ENCODE measurements at regions not wholly inside any gene's neighbourhood (a gene's known extent, or its start where the extent isn't known, plus 50 kb on each side); places are given as distances from the start of the nearest gene placed in this dataset.

DNA sequence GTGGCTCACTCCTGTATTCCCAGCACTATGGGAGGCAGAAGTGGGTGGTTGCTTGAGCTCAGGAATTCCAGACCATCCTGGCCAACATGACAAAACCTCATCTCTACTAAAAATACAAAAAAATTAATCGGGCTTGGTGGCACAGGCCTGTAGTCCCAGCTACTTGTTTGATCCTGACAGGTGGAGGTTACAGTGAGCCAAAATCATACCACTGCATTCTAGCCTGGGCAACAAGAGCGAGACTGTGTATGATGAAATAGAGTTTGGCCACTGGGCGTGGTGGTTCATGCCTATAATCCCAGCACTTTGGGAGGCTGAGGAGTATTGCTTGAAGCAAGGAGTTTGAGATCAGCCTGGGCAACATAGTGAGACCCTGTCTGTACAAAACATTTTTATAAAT is 173.3 kb downstream of the TANC2 start:
- TF ChIP-seq, protein P1, sequence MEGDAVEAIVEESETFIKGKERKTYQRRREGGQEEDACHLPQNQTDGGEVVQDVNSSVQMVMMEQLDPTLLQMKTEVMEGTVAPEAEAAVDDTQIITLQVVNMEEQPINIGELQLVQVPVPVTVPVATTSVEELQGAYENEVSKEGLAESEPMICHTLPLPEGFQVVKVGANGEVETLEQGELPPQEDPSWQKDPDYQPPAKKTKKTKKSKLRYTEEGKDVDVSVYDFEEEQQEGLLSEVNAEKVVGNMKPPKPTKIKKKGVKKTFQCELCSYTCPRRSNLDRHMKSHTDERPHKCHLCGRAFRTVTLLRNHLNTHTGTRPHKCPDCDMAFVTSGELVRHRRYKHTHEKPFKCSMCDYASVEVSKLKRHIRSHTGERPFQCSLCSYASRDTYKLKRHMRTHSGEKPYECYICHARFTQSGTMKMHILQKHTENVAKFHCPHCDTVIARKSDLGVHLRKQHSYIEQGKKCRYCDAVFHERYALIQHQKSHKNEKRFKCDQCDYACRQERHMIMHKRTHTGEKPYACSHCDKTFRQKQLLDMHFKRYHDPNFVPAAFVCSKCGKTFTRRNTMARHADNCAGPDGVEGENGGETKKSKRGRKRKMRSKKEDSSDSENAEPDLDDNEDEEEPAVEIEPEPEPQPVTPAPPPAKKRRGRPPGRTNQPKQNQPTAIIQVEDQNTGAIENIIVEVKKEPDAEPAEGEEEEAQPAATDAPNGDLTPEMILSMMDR (IDR thresholded peaks at IDR 0.05; ENCODE audit: low read depth, low read length, poor library complexity, severe bottlenecking), result no peak
- TF ChIP-seq EZH2phosphoT487 (IDR thresholded peaks at IDR 0.05; ENCODE audit: borderline replicate concordance, low read length), result no peak
